Activated T-helper 17 cell treated with anti-CD3 and anti-CD28 coated beads, Interleukin-2, amount 50 U/mL, for 72 hours (primary cell): ENCODE measurements at regions not wholly inside any gene's neighbourhood (a gene's known extent, or its start where the extent isn't known, plus 50 kb on each side); places are given as distances from the start of the nearest gene placed in this dataset.

Source experiments
- ATAC-seq: fragments of 150-1000 bp; cut with Tn5 transposase; replicated peaks from 2 replicates; pipeline ENCODE4 v1.10.0; 2021; ENCODE audit warnings: mild to moderate bottlenecking, moderate library complexity
- H3K27ac Mint-ChIP-seq: one replicate; pipeline ENCODE4 v1.8.0; 2022; ENCODE audit warnings: mixed read lengths
- H3K27me3 Mint-ChIP-seq: one replicate; pipeline ENCODE4 v1.8.0; 2022; ENCODE audit warnings: mixed read lengths
- H3K36me3 Mint-ChIP-seq: one replicate; pipeline ENCODE4 v1.8.0; 2022; ENCODE audit warnings: low read depth, mild to moderate bottlenecking, mixed read lengths
- H3K4me1 Mint-ChIP-seq: one replicate; pipeline ENCODE4 v1.8.0; 2022; ENCODE audit warnings: mixed read lengths
- H3K4me3 Mint-ChIP-seq: one replicate; pipeline ENCODE4 v1.8.0; 2022; ENCODE audit warnings: mild to moderate bottlenecking, mixed read lengths
- H3K9me3 Mint-ChIP-seq: one replicate; pipeline ENCODE4 v1.8.0; 2022; ENCODE audit warnings: mixed read lengths

- Mint-ChIP-seq H3K27ac (peak overlapping the region; percentile 20), H3K36me3 (no peaks in the 10 kb centered on the region), H3K27me3 (no peaks in the 10 kb centered on the region), H3K4me3 (peak overlapping the region; percentile 70), H3K4me1 (peaks cover 18% of the 10 kb centered on the region), H3K9me3 (no peaks in the 10 kb centered on the region)
- ATAC-seq = peak; percentile 59
These were observed 53.4 kb upstream of the PRKACB start for GRCh38 chr1:84090447-84091245.

- ATAC-seq = peak; percentile 72
These were observed 54.2 kb upstream of the PRKACB start for GRCh38 chr1:84089867-84090266.

GRCh38 chr1:84089465-84089864 lies 54.6 kb upstream of the PRKACB start:
- H3K9me3 Mint-ChIP-seq = no peaks in the 10 kb centered on the region
- peak overlapping the region; percentile 70 for H3K4me3 Mint-ChIP-seq
- peaks cover 1% of the 10 kb centered on the region for H3K27me3 Mint-ChIP-seq
- peak; percentile 81 for ATAC-seq
- H3K27ac Mint-ChIP-seq = peak overlapping the region; percentile 20
- H3K4me1 Mint-ChIP-seq = peaks cover 18% of the 10 kb centered on the region
- H3K36me3 Mint-ChIP-seq = no peaks in the 10 kb centered on the region

More at GRCh38 chr1:84089867-84090266, 54.2 kb upstream of the PRKACB start:
- H3K36me3 Mint-ChIP-seq = no peaks in the 10 kb centered on the region
- peak overlapping the region; percentile 20 for H3K27ac Mint-ChIP-seq
- peaks cover 18% of the 10 kb centered on the region for H3K4me1 Mint-ChIP-seq
- no peaks in the 10 kb centered on the region for H3K9me3 Mint-ChIP-seq
- no peaks in the 10 kb centered on the region for H3K27me3 Mint-ChIP-seq
- H3K4me3 Mint-ChIP-seq = peak overlapping the region; percentile 70

GRCh38 chr1:84086616-84087015 lies 57.5 kb upstream of the PRKACB start:
- H3K36me3 Mint-ChIP-seq = no peaks in the 10 kb centered on the region
- no peaks in the 10 kb centered on the region for H3K9me3 Mint-ChIP-seq
- H3K4me3 Mint-ChIP-seq = no peak overlapping the region
- no peak overlapping the region for H3K27ac Mint-ChIP-seq
- peaks cover 12% of the 10 kb centered on the region for H3K27me3 Mint-ChIP-seq
- peaks cover 18% of the 10 kb centered on the region for H3K4me1 Mint-ChIP-seq
- ATAC-seq = no peak

GRCh38 chr1:84086189-84086588 lies 57.9 kb upstream of the PRKACB start:
- Mint-ChIP-seq H3K27me3 (peaks cover 12% of the 10 kb centered on the region), H3K27ac (no peak overlapping the region), H3K4me1 (peaks cover 18% of the 10 kb centered on the region), H3K36me3 (no peaks in the 10 kb centered on the region), H3K9me3 (no peaks in the 10 kb centered on the region), H3K4me3 (no peak overlapping the region)
- no peak for ATAC-seq

GRCh38 chr1:84083307-84083706 lies 60.8 kb upstream of the PRKACB start:
- no peak overlapping the region for H3K4me3 Mint-ChIP-seq
- peaks cover 12% of the 10 kb centered on the region for H3K27me3 Mint-ChIP-seq
- no peak overlapping the region for H3K27ac Mint-ChIP-seq
- no peak for ATAC-seq
- no peaks in the 10 kb centered on the region for H3K4me1 Mint-ChIP-seq
- no peaks in the 10 kb centered on the region for H3K9me3 Mint-ChIP-seq
- H3K36me3 Mint-ChIP-seq = no peaks in the 10 kb centered on the region

GRCh38 chr1:84078842-84079202 lies 65.2 kb upstream of the PRKACB start:
- H3K4me3 Mint-ChIP-seq = peak overlapping the region; percentile 88
- H3K27me3 Mint-ChIP-seq = peaks cover 4% of the 10 kb centered on the region
- peaks cover 4% of the 10 kb centered on the region for H3K4me1 Mint-ChIP-seq
- no peaks in the 10 kb centered on the region for H3K36me3 Mint-ChIP-seq
- peak overlapping the region; percentile 71 for H3K27ac Mint-ChIP-seq
- H3K9me3 Mint-ChIP-seq = no peaks in the 10 kb centered on the region
- no peak for ATAC-seq

GRCh38 chr1:84078108-84078841 lies 65.8 kb upstream of the PRKACB start:
- Mint-ChIP-seq H3K36me3 (no peaks in the 10 kb centered on the region), H3K9me3 (no peaks in the 10 kb centered on the region)
- peak; percentile 61 for ATAC-seq

GRCh38 chr1:84077476-84078107 lies 66.5 kb upstream of the PRKACB start:
- no peaks in the 10 kb centered on the region for H3K36me3 Mint-ChIP-seq

More at GRCh38 chr1:84078108-84078841, 65.8 kb upstream of the PRKACB start:
- peak overlapping the region; percentile 71 for H3K27ac Mint-ChIP-seq
- peaks cover 2% of the 10 kb centered on the region for H3K27me3 Mint-ChIP-seq
- peak overlapping the region; percentile 88 for H3K4me3 Mint-ChIP-seq
- H3K4me1 Mint-ChIP-seq = peaks cover 4% of the 10 kb centered on the region

GRCh38 chr1:84073266-84073665 lies 70.8 kb upstream of the PRKACB start:
- H3K9me3 Mint-ChIP-seq = peaks cover 7% of the 10 kb centered on the region
- peaks cover 4% of the 10 kb centered on the region for H3K4me1 Mint-ChIP-seq
- H3K36me3 Mint-ChIP-seq = no peaks in the 10 kb centered on the region
- no peak overlapping the region for H3K27ac Mint-ChIP-seq
- no peak overlapping the region for H3K4me3 Mint-ChIP-seq
- no peak for ATAC-seq
- peaks cover 11% of the 10 kb centered on the region for H3K27me3 Mint-ChIP-seq

More at GRCh38 chr1:84077476-84078107, 66.5 kb upstream of the PRKACB start:
- Mint-ChIP-seq H3K4me3 (peak overlapping the region; percentile 88), H3K27ac (peak overlapping the region; percentile 59), H3K9me3 (no peaks in the 10 kb centered on the region), H3K27me3 (no peaks in the 10 kb centered on the region), H3K4me1 (peaks cover 4% of the 10 kb centered on the region)
- peak; percentile 94 for ATAC-seq

- Mint-ChIP-seq H3K36me3 (no peaks in the 10 kb centered on the region), H3K27me3 (peaks cover 16% of the 10 kb centered on the region), H3K4me1 (no peaks in the 10 kb centered on the region), H3K27ac (no peak overlapping the region), H3K4me3 (no peak overlapping the region), H3K9me3 (peaks cover 7% of the 10 kb centered on the region)
- no peak for ATAC-seq
These were observed 70.4 kb upstream of the TTLL7 start for GRCh38 chr1:84069236-84069845.

- Mint-ChIP-seq H3K36me3 (no peaks in the 10 kb centered on the region), H3K27me3 (peaks cover 10% of the 10 kb centered on the region), H3K27ac (no peak overlapping the region), H3K4me1 (no peaks in the 10 kb centered on the region), H3K4me3 (no peak overlapping the region), H3K9me3 (no peaks in the 10 kb centered on the region)
- no peak for ATAC-seq
These were observed 63.6 kb upstream of the TTLL7 start for GRCh38 chr1:84062496-84062895.

GRCh38 chr1:84061336-84061735 lies 62.4 kb upstream of the TTLL7 start:
- Mint-ChIP-seq H3K4me1 (no peaks in the 10 kb centered on the region), H3K36me3 (no peaks in the 10 kb centered on the region), H3K27ac (no peak overlapping the region), H3K4me3 (no peak overlapping the region), H3K9me3 (no peaks in the 10 kb centered on the region), H3K27me3 (peaks cover 10% of the 10 kb centered on the region)
- ATAC-seq = no peak

GRCh38 chr1:84060781-84061180 lies 61.8 kb upstream of the TTLL7 start:
- Mint-ChIP-seq H3K27ac (no peak overlapping the region), H3K36me3 (no peaks in the 10 kb centered on the region), H3K9me3 (no peaks in the 10 kb centered on the region), H3K4me1 (no peaks in the 10 kb centered on the region), H3K27me3 (peaks cover 10% of the 10 kb centered on the region), H3K4me3 (no peak overlapping the region)
- no peak for ATAC-seq
